CD14-positive monocyte (primary cell): ENCODE measurements at regions not wholly inside any gene's neighbourhood (a gene's known extent, or its start where the extent isn't known, plus 50 kb on each side); places are given as distances from the start of the nearest gene placed in this dataset.
A peak's percentile ranks its signal among the peaks of the same experiment; 100 is the strongest.

Source experiments
- DNase-seq, 3 donors: peaks; one replicate each; pipeline ENCODE4 v3.0.0-alpha.2; 2011 to 2022
- H2AFZ ChIP-seq: 2 replicates; pipeline ENCODE4 v1.6.0; 2012; ENCODE audit warnings: mild to moderate bottlenecking, low read depth, low read length, inconsistent platforms; ENCODE audit not compliant: insufficient read depth, poor library complexity, severe bottlenecking
- H3K27ac ChIP-seq, 2 donors: 1 replicate in 1 of 2; 2 replicates in 1 of 2; pipeline ENCODE4 v1.5.1; 2012 to 2013; ENCODE audit warnings: low read length in 2 of 2, control low read depth in 1 of 2, inconsistent platforms in 1 of 2, low read depth in 1 of 2, mild to moderate bottlenecking in 1 of 2
- H3K27me3 ChIP-seq, 2 donors: one replicate each; pipeline versions ENCODE4 v1.6.0 to v1.6.1; 2011 to 2013; ENCODE audit warnings: low read length in 2 of 2; ENCODE audit not compliant: control insufficient read depth in 2 of 2, insufficient read depth in 2 of 2
- H3K36me3 ChIP-seq, 2 donors: replicated peaks in 1 of 2; 1 replicate in 1 of 2; 2 replicates in 1 of 2; pipeline versions ENCODE4 v1.5.1 to v1.6.1; 2012 to 2013; ENCODE audit warnings: low read length in 2 of 2, control low read depth in 1 of 2, inconsistent platforms in 1 of 2, mild to moderate bottlenecking in 1 of 2; ENCODE audit not compliant: insufficient read depth in 2 of 2, control insufficient read depth in 1 of 2
- H3K4me1 ChIP-seq, 2 donors: 1 replicate in 1 of 2; 2 replicates in 1 of 2; pipeline versions ENCODE4 v1.5.1 to v1.6.1; 2012 to 2013; ENCODE audit warnings: low read length in 2 of 2, control low read depth in 1 of 2, inconsistent platforms in 1 of 2, mild to moderate bottlenecking in 1 of 2, moderate library complexity in 1 of 2; ENCODE audit not compliant: insufficient read depth in 2 of 2, control insufficient read depth in 1 of 2
- H3K4me2 ChIP-seq: replicated peaks from 2 replicates; pipeline ENCODE3; 2012; ENCODE audit warnings: low read length, moderate library complexity, mild to moderate bottlenecking; ENCODE audit not compliant: poor library complexity, severe bottlenecking; ENCODE audit errors: extremely low read depth
- H3K4me3 ChIP-seq, 3 experiments: fragments of 200-600 bp in 1 of 3; sonication (generic) in 1 of 3; replicated peaks in 1 of 3; 1 replicate in 2 of 3; 2 replicates in 1 of 3; pipeline ENCODE4 v1.5.1; 2011 to 2013; ENCODE audit warnings: low read length in 3 of 3, mild to moderate bottlenecking in 3 of 3, control low read depth in 2 of 3, low read depth in 2 of 3, inconsistent platforms in 1 of 3, moderate library complexity in 1 of 3
- H3K79me2 ChIP-seq: 2 replicates; pipeline ENCODE4 v1.6.0; 2012; ENCODE audit warnings: mild to moderate bottlenecking, control low read depth, inconsistent platforms, low read length, moderate library complexity; ENCODE audit not compliant: insufficient read depth
- H3K9ac ChIP-seq: 2 replicates; pipeline ENCODE4 v1.6.0; 2017; ENCODE audit warnings: low read length, mild to moderate bottlenecking; ENCODE audit not compliant: insufficient read depth, poor library complexity, severe bottlenecking
- H3K9me3 ChIP-seq, 2 donors: replicated peaks in 1 of 2; 1 replicate in 1 of 2; 2 replicates in 1 of 2; pipeline versions ENCODE4 v1.5.1 to v1.6.1; 2012 to 2013; ENCODE audit warnings: low read length in 2 of 2, control low read depth in 1 of 2; ENCODE audit not compliant: control insufficient read depth in 1 of 2, insufficient read depth in 1 of 2
- H4K20me1 ChIP-seq: 2 replicates; pipeline ENCODE4 v1.6.0; 2012; ENCODE audit warnings: mild to moderate bottlenecking, low read length, control low read depth, moderate library complexity; ENCODE audit not compliant: insufficient read depth
- H3K27ac Mint-ChIP-seq, 7 donors: one replicate each; pipeline ENCODE4 v1.8.0; 2020; ENCODE audit warnings: mild to moderate bottlenecking in 7 of 7, mixed read lengths in 7 of 7, moderate library complexity in 6 of 7, inconsistent platforms in 2 of 7
- H3K27me3 Mint-ChIP-seq, 3 donors: one replicate each; pipeline ENCODE4 v1.8.0; 2021 to 2022; ENCODE audit warnings: low read depth in 3 of 3, mild to moderate bottlenecking in 3 of 3, mixed read lengths in 3 of 3, moderate library complexity in 3 of 3, inconsistent platforms in 1 of 3
- H3K36me3 Mint-ChIP-seq, 2 donors: one replicate each; pipeline ENCODE4 v1.8.0; 2020; ENCODE audit warnings: mixed read lengths in 2 of 2, inconsistent platforms in 1 of 2, mild to moderate bottlenecking in 1 of 2
- H3K4me1 Mint-ChIP-seq: one replicate; pipeline ENCODE4 v1.8.0; 2020; ENCODE audit warnings: mild to moderate bottlenecking, mixed read lengths
- H3K4me3 Mint-ChIP-seq, 2 donors: one replicate each; pipeline ENCODE4 v1.8.0; 2020; ENCODE audit warnings: mild to moderate bottlenecking in 2 of 2, mixed read lengths in 2 of 2, moderate library complexity in 1 of 2
- H3K9me3 Mint-ChIP-seq, 7 donors: one replicate each; pipeline ENCODE4 v1.8.0; 2020 to 2022; ENCODE audit warnings: mixed read lengths in 7 of 7, mild to moderate bottlenecking in 6 of 7, moderate library complexity in 6 of 7, inconsistent platforms in 2 of 7
- WGBS: methylation state at CpG from one replicate; pipeline ENCODE4 v1.1.5; 2013; ENCODE audit warnings: missing lambda C conversion rate; ENCODE audit not compliant: insufficient coverage; 5-methylcytosine and 5-hydroxymethylcytosine counted together
- intact Hi-C, 2 donors: fragments of 100-400 bp; cut with micrococcal nuclease; formaldehyde crosslinking; loops; one replicate each; pipeline versions ENCODE4 v1.15.0 to v1.15.1; 2023
- TF ChIP-seq, protein P1 (sequence below): fragments of 200-600 bp; IDR thresholded peaks from one replicate; pipeline ENCODE4 v1.8.0; 2022; ENCODE audit warnings: antibody characterized with exemption, mild to moderate bottlenecking

- no peak for DNase-seq
- Histone ChIP-seq H3K4me3 (no peak overlapping the region), H3K4me1 (no peaks in the 10 kb centered on the region), H2AFZ (no peak overlapping the region), H3K9me3 (peaks cover 18 to 23% of the 10 kb centered on the region in 2 donors), H3K27ac (no peak overlapping the region), H3K27me3 (no peaks in the 10 kb centered on the region), H3K79me2 (no peaks in the 10 kb centered on the region), H3K4me2 (no peak overlapping the region), H3K36me3 (no peaks in the 10 kb centered on the region), H4K20me1 (no peaks in the 10 kb centered on the region), H3K9ac (no peak overlapping the region)
- no peak overlapping the region for H3K4me3 Mint-ChIP-seq
- TF ChIP-seq, protein P1, sequence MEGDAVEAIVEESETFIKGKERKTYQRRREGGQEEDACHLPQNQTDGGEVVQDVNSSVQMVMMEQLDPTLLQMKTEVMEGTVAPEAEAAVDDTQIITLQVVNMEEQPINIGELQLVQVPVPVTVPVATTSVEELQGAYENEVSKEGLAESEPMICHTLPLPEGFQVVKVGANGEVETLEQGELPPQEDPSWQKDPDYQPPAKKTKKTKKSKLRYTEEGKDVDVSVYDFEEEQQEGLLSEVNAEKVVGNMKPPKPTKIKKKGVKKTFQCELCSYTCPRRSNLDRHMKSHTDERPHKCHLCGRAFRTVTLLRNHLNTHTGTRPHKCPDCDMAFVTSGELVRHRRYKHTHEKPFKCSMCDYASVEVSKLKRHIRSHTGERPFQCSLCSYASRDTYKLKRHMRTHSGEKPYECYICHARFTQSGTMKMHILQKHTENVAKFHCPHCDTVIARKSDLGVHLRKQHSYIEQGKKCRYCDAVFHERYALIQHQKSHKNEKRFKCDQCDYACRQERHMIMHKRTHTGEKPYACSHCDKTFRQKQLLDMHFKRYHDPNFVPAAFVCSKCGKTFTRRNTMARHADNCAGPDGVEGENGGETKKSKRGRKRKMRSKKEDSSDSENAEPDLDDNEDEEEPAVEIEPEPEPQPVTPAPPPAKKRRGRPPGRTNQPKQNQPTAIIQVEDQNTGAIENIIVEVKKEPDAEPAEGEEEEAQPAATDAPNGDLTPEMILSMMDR = no peak
- H3K4me1 Mint-ChIP-seq = no peaks in the 10 kb centered on the region
- peaks cover 13 to 36% (median 14%) of the 10 kb centered on the region in 3 donors for H3K27me3 Mint-ChIP-seq
- WGBS = 94% methylated on average over 15 of the region's 15 CpGs
- intact Hi-C loops = no loop called here
- peaks cover 12 to 28% (median 14%) of the 10 kb centered on the region in 7 donors for H3K9me3 Mint-ChIP-seq
- peak overlapping the region in 1 of 7 donors; percentile 18 for H3K27ac Mint-ChIP-seq
- no peaks in the 10 kb centered on the region for H3K36me3 Mint-ChIP-seq
Observed at GRCh38 chr10:130231251-130231741, 95.1 kb downstream of the GLRX3 start.

DNA sequence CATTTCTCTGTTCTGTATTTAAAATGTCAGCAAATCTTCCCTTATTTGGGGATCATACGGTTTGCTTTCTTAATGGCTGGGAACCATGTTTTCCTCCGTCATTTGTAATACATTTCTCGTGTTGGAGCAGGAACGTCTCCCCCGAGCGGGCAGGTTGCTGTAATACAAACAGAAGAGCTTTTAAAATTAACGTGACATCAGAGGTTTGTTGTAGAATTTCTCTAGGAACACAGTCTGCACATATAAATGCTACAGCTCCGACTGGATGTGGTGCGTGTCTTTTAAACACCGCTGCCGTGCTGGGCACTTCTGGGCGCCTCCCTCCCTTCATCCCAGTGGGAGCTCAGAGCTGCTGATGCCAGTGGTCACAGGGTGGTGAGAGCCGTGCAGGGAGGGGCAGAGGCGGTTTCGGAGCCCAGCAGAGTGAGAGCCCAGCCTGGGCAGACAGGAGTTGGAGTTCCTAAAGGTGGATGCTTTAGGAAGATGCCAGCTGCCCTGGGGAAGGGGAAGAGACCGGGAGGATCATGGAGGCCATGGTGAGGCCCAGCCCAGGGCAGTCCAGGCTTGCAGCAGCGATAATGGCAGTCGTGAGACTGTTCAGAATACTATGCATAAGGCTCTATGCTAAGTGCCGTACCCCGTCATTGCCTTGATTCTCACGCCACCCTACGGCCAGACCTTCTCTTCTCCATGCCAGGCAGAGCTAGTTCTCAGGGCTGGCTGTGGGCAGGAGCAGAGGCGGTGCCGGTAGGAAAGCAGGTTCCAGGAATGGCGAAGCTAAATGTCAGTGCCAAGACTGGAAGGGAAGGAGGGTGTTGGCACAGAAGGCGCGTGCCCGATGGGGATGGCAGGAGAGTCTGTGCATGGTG lies 96.2 kb downstream of the GLRX3 start:
- H3K36me3 ChIP-seq = no peaks in the 10 kb centered on the region
- no peaks in the 10 kb centered on the region for H4K20me1 ChIP-seq
- H3K27me3 ChIP-seq = peaks cover 2% of the 10 kb centered on the region in 2 donors
- DNase-seq = no peak
- no peaks in the 10 kb centered on the region for H3K79me2 ChIP-seq
- no peaks in the 10 kb centered on the region for H3K4me1 ChIP-seq
- H3K9ac ChIP-seq = no peak overlapping the region
- 82% methylated on average over 16 of the region's 28 CpGs for WGBS
- Mint-ChIP-seq H3K4me1 (no peaks in the 10 kb centered on the region), H3K27me3 (peaks cover 11 to 36% (median 18%) of the 10 kb centered on the region in 3 donors), H3K27ac (no peak overlapping the region), H3K4me3 (no peak overlapping the region), H3K36me3 (no peaks in the 10 kb centered on the region), H3K9me3 (peaks cover 3 to 18% (median 8%) of the 10 kb centered on the region in 7 donors)
- H3K27ac ChIP-seq = no peak overlapping the region
- no peak overlapping the region for H2AFZ ChIP-seq
- intact Hi-C loops = no loop called here
- no peak overlapping the region for H3K4me3 ChIP-seq
- H3K4me2 ChIP-seq = no peak overlapping the region
- TF ChIP-seq, protein P1 = no peak
- peaks cover 7 to 17% of the 10 kb centered on the region in 2 donors for H3K9me3 ChIP-seq
